Hepatocyte (in vitro differentiated cells): ENCODE measurements at regions not wholly inside any gene's neighbourhood (a gene's known extent, or its start where the extent isn't known, plus 50 kb on each side); places are given as distances from the start of the nearest gene placed in this dataset.
"Not testable (repeated sequence)": the region's sequence is repeated elsewhere in the genome, so short reads cannot be mapped to it uniquely, and the experiment has no call there.

ENCODE experiments used
- EZH2phosphoT487 ChIP-seq: fragments of 200-600 bp; sonication (generic); IDR thresholded peaks from one replicate; pipeline ENCODE4 v1.6.1; 2018; ENCODE audit warnings: antibody characterized with exemption, mild to moderate bottlenecking, low read depth, moderate library complexity; ENCODE audit not compliant: unreplicated experiment, severe bottlenecking
- TF ChIP-seq, protein P1 (sequence below): fragments of 200-600 bp; sonication (generic); IDR thresholded peaks from 2 replicates; pipeline ENCODE4 v1.5.1; 2016; ENCODE audit warnings: antibody characterized with exemption, mild to moderate bottlenecking; ENCODE audit not compliant: poor library complexity

DNA sequence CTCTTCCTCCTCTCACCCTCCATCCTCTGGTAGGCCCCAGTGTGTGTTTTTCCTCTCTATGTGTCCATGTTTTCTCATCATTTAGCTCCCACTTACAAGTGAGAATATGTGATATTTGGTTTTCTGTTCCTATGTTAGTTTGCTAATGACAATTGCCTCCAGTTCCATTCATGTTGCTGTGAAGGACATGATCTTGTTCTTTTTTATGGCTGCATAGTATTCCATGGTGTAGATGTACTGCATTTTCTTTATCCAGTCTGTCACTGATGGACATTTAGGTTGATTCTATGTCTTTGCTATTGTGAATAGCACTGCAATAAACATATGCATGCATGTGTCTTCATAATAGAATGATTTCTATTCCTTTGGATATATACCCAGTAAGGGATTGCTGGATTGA lies 1401.6 kb upstream of the ATXN8OS start:
- not testable (repeated sequence) for TF ChIP-seq EZH2phosphoT487
- TF ChIP-seq, protein P1, sequence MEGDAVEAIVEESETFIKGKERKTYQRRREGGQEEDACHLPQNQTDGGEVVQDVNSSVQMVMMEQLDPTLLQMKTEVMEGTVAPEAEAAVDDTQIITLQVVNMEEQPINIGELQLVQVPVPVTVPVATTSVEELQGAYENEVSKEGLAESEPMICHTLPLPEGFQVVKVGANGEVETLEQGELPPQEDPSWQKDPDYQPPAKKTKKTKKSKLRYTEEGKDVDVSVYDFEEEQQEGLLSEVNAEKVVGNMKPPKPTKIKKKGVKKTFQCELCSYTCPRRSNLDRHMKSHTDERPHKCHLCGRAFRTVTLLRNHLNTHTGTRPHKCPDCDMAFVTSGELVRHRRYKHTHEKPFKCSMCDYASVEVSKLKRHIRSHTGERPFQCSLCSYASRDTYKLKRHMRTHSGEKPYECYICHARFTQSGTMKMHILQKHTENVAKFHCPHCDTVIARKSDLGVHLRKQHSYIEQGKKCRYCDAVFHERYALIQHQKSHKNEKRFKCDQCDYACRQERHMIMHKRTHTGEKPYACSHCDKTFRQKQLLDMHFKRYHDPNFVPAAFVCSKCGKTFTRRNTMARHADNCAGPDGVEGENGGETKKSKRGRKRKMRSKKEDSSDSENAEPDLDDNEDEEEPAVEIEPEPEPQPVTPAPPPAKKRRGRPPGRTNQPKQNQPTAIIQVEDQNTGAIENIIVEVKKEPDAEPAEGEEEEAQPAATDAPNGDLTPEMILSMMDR = not testable (repeated sequence)
